ENCODE measurements at regions not wholly inside any gene's neighbourhood (a gene's known extent, or its start where the extent isn't known, plus 50 kb on each side); places are given as distances from the start of the nearest gene placed in this dataset.

DNA sequence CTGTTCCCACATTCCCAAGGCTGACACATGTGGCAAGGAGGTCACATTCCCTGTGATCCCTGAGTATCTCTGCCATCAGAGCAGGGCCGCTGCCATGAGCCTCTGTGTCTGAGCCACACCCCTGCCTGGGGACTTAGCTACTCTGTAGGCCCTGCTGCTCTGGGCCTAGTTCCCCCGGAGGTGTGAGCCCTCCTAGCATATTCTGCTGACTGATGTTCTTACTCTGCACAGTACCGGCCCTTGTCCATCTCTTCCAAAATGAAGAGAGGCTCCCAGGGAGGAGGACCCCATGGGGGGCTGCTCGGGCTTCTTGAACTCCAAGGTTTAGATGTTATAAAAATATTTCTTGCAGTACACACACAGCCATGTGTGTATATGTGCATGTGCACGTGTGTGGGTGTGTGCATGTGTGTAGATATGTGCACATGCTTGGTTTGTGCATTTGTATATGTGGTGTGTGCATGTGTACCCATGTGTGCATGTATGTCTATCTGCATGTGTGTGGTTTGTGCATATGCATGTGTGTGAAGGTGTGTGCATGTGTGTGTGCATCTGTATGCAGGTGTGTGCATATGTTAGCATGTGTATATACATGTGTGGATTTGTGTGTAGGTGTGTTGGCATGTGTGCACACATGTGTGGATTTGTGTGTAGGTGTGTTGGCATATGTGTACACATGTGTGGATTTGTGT lies 101.2 kb downstream of the ERMARD start:
- no peak for DNase-seq (ENCODE audit: low read depth in 3 of 3)

DNA sequence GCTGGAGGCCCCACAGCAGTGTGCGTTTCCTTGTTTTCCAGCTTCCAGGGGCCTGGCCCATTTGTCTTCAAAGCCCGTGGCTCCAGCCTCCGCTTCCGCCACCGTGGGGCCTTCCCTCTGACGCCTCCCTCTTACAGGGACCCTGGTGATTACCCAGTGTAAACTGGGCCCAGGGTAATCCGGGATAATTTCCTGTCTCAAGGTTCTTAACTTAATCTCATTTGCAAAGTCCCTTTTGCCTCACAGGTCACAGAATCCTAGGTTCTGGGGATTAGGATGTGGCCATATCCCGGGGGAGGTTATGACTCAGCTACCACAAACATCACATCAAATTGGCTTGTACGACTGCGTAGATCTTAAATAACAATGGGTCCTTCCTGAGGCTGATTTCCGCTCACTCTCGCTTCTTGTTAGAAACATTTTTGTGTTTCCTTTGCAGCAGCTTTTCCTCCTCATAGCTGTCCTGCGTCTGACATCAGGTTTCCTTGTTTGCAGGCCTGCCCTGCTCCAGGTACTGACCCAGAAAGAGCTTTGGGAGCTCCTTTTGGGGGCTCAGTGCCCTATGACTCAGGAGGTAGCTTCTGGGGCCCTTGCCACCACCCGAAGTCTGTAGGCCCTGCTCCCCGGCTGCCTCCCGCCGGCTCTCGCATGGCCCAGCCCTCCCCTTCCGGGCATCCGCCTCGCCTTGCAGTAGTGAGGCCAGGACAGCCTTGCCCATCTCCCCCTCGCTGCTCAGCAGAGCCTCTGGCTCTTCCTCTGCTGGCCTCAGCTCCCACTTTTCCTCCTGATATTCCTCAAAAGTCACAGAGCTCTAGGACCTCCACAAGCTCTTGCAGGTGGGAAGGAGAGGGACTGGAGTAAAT lies 100.5 kb downstream of the ERMARD start:
- no peak for DNase-seq (ENCODE audit: low read depth in 3 of 3)

- no peak for DNase-seq (ENCODE audit: low read depth in 3 of 3)
Measured at GRCh38 chr6:169850746-169851145, 99.3 kb downstream of the ERMARD start.

- no peak for DNase-seq (ENCODE audit: low read depth in 3 of 3)
Measured at GRCh38 chr6:169850154-169850553, 98.7 kb downstream of the ERMARD start.

- no peak for DNase-seq (ENCODE audit: low read depth in 3 of 3)
Measured at GRCh38 chr6:169849396-169849795, 98.0 kb downstream of the ERMARD start.

- DNase-seq (ENCODE audit: low read depth in 3 of 3) = no peak
Measured at GRCh38 chr6:169848946-169849345, 97.5 kb downstream of the ERMARD start.

DNA sequence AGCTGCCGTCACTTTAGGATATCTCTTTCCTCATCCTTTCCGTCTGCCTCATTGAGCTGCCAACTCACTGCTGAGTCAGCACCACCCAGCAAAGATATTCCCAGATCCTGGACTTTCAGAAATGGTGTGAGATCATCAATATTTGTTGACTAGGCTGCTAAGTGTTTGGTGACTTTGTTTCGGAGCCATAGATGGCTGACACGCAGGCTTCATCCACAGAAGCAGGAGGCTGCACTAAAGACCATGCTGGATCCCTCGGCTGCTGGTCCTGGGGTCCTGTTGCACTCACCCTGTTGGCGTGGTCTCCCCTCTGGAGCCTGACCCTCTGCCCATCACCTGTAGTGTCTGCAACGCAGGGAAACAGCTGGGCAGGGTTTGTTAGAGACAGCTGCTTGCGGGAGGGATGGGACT lies 96.5 kb downstream of the ERMARD start:
- DNase-seq (ENCODE audit: low read depth in 3 of 3) = no peak

GRCh38 chr6:169847141-169847674 lies 95.8 kb downstream of the ERMARD start:
- no peak for DNase-seq (ENCODE audit: low read depth in 3 of 3)

DNA sequence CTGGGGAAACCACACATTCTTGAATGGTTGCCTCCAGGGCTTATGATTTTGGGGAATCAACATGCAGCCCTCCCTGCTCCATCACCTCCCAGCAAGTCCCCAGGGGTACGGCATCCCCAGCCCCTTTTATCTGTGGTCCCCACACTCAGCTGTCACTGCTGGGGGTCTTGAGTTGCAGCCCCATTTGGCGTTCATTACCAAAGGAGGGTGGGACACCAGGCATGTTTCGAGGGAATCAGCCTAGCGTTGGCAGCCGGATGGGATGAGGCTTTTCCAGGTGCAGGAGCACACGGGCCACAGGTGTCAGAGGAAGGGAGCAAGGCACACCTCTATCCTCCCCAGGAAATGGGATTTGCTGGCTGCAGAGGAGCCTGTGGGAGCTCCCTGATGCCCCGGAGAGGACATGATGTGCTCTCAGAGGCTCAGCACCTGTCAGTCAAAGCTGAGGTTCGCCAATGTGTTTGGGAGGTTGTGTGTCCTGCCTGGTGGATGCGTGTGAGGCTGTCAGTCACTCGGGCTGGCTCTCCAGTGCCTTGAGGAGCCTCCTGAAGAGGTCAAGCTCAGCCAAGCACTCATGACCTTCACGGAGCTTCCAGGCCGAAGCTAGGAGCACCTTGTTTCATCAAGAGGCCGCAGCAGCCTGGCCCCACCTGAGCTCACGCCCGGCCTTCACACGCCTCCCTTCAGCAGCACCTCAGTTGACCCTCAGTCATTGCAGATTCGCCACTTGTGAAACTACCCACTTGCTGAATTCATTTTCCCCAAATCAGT lies 95.0 kb downstream of the ERMARD start:
- no peak for DNase-seq (ENCODE audit: low read depth in 3 of 3)

DNA sequence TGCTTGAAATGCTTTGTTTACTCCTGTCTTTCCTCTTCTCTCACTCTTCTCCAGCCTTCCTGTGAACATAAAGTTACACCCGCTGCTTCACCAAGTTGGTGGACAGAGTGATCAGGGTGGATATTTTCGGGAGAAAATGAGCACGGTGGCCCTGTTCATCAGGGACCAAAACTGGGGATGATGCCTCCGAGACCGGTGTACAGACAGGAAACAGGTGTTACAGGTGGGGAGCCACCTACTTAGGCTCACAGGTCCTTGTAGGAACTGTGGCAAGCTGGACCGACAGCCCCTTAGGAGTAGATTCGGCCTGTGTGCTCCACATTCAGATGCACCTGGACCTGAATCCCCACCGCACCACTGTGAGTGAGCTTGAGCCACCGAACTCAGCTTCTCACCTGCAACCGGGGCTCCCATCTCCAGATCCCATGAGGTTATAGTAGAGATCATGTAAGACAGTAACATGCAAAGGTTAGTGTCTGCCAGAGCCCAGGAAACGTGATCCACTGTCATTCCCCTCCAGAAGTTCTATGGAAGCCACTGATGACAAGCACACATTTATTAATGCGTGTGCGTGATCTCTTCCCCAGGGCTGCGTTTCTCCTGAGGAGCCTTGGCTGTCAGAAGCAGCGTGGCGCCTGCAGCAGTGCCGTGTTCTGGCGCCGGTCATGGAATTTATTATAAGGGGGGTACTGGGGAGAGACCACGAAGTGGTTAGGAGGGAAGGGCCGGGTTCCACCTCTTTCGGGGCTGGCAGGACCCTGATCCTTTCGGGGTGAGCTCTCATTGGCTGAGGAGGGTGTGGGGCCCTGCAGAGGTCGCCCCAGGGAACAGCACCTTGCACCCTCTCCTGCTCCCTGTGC lies 94.2 kb downstream of the ERMARD start:
- no peak for DNase-seq (ENCODE audit: low read depth in 3 of 3)

DNA sequence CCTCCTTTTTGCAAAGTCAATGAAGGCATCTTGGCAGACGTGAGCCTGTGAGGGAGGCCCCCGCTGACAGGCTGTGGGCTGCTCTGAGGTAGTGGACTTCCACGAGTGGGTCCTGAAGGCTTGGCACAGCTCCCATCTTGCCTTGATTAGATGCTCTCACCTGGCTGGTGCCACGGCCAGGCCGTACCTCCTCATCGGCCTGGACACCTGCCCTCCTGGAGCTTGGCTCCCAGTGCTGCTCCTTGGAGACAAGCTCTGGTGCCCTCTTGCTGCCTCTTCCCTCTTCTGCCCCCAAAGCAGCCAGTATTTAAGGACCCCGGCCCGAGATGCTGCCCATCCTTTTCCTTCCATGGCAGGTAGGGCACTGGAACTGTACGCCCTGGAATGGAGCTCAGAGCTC lies 93.5 kb downstream of the ERMARD start:
- no peak for DNase-seq (ENCODE audit: low read depth in 3 of 3)

- DNase-seq (ENCODE audit: low read depth in 3 of 3) = no peak
Measured at GRCh38 chr6:169843991-169844390, 92.6 kb downstream of the ERMARD start.

GRCh38 chr6:169843110-169843509 lies 91.7 kb downstream of the ERMARD start:
- no peak for DNase-seq (ENCODE audit: low read depth in 3 of 3)

DNA sequence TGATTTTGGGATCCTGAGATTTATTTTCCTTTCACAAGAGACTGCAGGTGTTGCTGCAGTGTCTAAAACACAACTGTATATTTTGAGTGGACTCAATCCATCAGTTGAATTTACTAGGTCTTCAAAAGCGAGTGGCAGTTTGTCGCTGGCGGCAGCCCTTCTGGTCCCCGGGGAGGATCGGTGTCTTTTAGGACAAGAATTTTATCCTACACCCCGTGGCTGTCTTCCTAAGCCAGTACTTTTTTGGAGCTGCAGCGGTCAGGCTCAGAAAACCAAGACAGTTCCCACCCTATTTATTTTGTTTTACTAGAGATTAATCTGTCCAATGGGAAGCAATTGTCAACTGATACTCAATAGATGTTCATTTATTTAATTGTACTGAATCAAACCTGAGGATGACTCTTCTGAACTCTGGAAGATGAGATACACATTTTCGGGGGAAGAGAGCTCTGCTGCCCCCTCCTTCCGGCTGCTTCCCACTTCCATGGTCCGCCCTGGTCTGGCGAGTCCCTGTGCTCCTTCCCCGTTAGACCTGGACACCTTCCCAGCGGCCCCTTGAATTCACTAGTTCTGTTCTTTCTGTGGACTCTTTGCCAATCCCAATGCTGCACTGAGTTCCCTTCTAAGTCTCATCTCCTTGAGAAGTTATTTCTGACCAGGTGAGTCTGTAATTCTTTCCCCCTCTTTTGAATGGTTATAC lies 90.6 kb downstream of the ERMARD start:
- DNase-seq (ENCODE audit: low read depth in 3 of 3) = no peak

DNA sequence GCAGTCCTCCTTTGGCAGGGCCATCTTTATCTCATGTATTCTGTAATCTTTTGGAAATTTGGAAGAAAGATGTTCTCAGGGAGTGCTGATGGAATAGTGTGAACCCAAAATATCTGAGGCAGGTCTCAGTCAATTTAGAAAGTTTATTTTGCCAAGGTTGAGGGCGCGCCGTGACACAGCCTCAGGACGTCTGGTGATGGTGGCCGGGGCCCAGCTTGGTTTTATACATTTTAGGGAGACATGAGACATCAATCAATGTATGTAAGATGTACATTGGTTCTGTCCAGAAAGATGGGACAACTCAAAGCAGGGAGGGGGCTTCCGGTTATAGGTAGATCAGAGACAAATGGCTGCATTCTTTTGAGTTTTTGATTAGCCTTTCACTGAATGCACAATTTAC lies 89.8 kb downstream of the ERMARD start:
- no peak for DNase-seq (ENCODE audit: low read depth in 3 of 3)

GRCh38 chr6:169839898-169840631 lies 88.6 kb downstream of the ERMARD start:
- DNase-seq (ENCODE audit: low read depth in 3 of 3) = no peak

DNA sequence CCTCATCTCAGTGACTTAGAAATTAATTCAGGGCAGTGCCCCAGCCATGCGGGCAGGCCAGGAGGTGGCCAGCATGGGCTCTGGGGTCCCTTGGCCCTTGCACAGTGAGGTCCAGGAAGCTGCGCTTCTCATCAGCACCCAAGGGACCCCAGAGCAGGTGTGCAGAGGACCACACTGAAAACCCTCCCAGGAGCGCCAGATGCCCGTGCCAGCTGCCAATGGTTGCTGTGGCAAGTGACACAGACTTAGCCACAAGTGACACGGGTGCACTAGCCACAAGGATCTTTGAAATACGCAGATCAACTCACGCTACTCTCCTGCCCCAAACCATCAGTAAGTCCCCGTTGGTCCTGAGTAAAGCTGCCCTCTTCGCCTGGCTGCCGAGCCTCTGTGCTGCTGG lies 88.1 kb downstream of the ERMARD start:
- DNase-seq (ENCODE audit: low read depth in 3 of 3) = no peak

GRCh38 chr6:169839029-169839481 lies 87.6 kb downstream of the ERMARD start:
- DNase-seq (ENCODE audit: low read depth in 3 of 3) = no peak

DNA sequence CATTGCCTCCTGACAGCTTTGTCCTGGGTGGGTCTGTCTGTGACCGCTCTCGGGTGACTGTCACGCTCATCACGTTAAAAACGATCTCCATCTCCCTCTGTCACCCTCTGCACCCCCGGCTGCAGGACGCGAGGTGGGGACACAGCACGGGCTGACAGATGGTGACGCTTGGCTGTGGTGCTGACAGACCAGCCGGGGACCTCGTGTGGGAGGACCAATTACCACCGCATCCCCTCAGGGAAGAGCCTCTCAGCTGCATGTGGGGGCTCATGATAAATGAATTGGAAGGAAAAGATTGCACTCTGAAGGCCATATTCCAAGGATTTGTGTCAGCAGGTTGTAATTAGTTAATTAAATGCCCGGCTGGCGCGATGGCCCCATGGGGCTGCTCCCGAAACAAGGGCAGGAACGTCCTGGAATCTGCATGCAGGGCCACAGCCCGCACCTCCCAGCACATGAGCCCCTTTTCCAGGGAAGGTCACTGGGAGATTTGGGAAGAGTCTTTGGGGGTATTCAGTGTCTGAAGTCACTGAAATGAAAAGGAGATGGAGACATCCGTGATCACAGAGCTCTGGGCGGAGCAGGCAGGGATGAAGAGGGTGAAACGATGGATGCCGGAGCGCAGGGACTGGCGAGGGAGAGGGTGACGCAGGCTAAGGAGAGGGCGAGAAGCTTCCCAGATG lies 87.1 kb downstream of the ERMARD start:
- no peak for DNase-seq (ENCODE audit: low read depth in 3 of 3)

All from stimulated activated CD4-positive, alpha-beta T cell treated with anti-CD3 and anti-CD28 coated beads, TNF-alpha, amount 100 ng/mL, for 4 hours (primary cell).